ENCODE measurements at regions not wholly inside any gene's neighbourhood (a gene's known extent, or its start where the extent isn't known, plus 50 kb on each side); places are given as distances from the start of the nearest gene placed in this dataset.

DNA sequence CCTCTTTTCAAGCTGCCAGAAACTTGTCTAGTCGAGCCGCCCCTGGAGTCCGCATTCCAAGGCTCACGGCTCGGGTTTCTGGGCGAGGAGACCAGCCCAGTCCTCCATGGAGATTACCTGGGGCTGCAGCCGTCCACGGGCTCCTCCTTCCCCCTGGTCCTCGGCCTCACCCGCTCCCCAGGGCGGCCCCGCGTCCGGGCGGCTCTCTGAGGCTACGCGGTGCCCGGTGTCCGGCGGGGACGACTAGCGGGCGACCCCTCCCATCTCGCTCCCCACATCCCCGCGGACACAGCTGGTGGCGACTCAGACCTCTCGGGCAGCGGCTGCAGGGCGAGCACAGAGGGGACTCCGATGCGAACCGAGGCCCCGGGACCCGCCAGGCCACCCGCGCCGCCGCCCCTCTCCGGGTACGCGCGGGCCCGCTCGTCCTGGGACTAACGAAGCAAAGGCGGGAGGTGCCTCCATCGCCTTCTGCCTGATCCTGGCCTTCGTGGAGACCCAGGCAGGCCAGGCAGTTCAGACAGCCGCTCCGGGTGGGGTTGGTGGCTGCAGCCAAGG, 159.4 kb downstream of the TRAM1L1 start:
- Histone ChIP-seq H3K4me3 (ENCODE audit: low read length) (peak overlapping the region; percentile 69), H3K27ac (ENCODE audit: low read length) (no peak overlapping the region), H3K36me3 (ENCODE audit: control insufficient read depth, low read depth, low read length) (no peaks in the 10 kb centered on the region), H3K9ac (ENCODE audit: low read length) (peak overlapping the region; percentile 36), H3K4me1 (ENCODE audit: control insufficient read depth, low read depth, low read length) (peaks cover 7% of the 10 kb centered on the region), H3K9me3 (ENCODE audit: control insufficient read depth, low read depth, low read length) (no peaks in the 10 kb centered on the region), H3K27me3 (ENCODE audit: control insufficient read depth, insufficient read depth, low read length) (peaks cover 13% of the 10 kb centered on the region)

DNA sequence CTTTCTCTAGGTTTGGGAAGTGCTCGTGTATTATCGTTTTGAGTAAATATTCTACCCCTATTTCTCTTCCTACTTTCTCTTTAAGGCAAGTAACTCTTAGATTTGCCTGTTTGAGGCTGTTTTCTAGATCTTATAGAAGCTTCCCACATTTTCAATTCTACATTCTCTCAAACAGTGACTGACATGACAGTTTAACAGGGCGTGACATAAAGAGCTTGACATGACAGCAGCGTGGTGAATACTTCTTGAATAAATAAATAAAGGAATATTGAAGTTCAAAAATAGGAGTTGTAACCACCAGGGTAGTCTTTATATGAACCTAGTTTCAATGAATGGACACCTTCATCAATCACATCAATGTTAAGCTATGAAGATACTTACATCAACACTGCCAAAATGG, 162.0 kb downstream of the TRAM1L1 start:
- Histone ChIP-seq H3K27ac (ENCODE audit: low read length) (no peak overlapping the region), H3K27me3 (ENCODE audit: control insufficient read depth, insufficient read depth, low read length) (peaks cover 13% of the 10 kb centered on the region), H3K4me1 (ENCODE audit: control insufficient read depth, low read depth, low read length) (peaks cover 7% of the 10 kb centered on the region), H3K9me3 (ENCODE audit: control insufficient read depth, low read depth, low read length) (no peaks in the 10 kb centered on the region), H3K4me3 (ENCODE audit: low read length) (no peak overlapping the region), H3K9ac (ENCODE audit: low read length) (no peak overlapping the region), H3K36me3 (ENCODE audit: control insufficient read depth, low read depth, low read length) (no peaks in the 10 kb centered on the region)

GRCh38 chr4:116913451-116913850, 171.9 kb downstream of the TRAM1L1 start:
- H3K9ac ChIP-seq (ENCODE audit: low read length): no peak overlapping the region
- no peaks in the 10 kb centered on the region for H3K36me3 ChIP-seq (ENCODE audit: control insufficient read depth, low read depth, low read length)
- H3K9me3 ChIP-seq (ENCODE audit: control insufficient read depth, low read depth, low read length): no peaks in the 10 kb centered on the region
- no peak overlapping the region for H3K27ac ChIP-seq (ENCODE audit: low read length)
- H3K4me1 ChIP-seq (ENCODE audit: control insufficient read depth, low read depth, low read length): no peaks in the 10 kb centered on the region
- no peaks in the 10 kb centered on the region for H3K27me3 ChIP-seq (ENCODE audit: control insufficient read depth, insufficient read depth, low read length)
- H3K4me3 ChIP-seq (ENCODE audit: low read length): no peak overlapping the region

- no peak overlapping the region for H3K27ac ChIP-seq (ENCODE audit: low read length)
- H3K9ac ChIP-seq (ENCODE audit: low read length): no peak overlapping the region
- no peaks in the 10 kb centered on the region for H3K27me3 ChIP-seq (ENCODE audit: control insufficient read depth, insufficient read depth, low read length)
- H3K9me3 ChIP-seq (ENCODE audit: control insufficient read depth, low read depth, low read length): no peaks in the 10 kb centered on the region
- no peaks in the 10 kb centered on the region for H3K36me3 ChIP-seq (ENCODE audit: control insufficient read depth, low read depth, low read length)
- no peak overlapping the region for H3K4me3 ChIP-seq (ENCODE audit: low read length)
- H3K4me1 ChIP-seq (ENCODE audit: control insufficient read depth, low read depth, low read length): no peaks in the 10 kb centered on the region
Measured at GRCh38 chr4:116906758-116907157, 178.6 kb downstream of the TRAM1L1 start.

DNA sequence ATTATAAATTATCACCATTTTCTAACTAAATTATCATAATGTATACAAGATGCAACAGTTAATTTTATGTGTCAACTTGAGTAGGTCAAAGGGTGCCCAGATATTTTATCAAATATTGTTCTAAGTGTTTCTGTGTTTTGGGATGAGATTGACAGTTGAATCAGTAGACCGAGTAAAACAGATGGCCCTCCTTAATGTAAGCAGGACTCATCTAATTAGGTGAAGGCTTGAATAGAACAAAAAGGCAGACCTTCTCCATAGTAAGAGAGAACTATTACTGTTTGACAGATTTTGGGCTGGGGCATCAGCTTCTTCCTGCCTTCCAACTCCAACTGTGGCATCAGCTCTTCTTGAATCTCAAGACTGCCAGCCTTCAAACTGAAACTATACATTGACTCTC, 185.8 kb downstream of the TRAM1L1 start:
- no peak overlapping the region for H3K9ac ChIP-seq (ENCODE audit: low read length)
- H3K36me3 ChIP-seq (ENCODE audit: control insufficient read depth, low read depth, low read length): no peaks in the 10 kb centered on the region
- H3K4me3 ChIP-seq (ENCODE audit: low read length): no peak overlapping the region
- H3K27me3 ChIP-seq (ENCODE audit: control insufficient read depth, insufficient read depth, low read length): no peaks in the 10 kb centered on the region
- H3K27ac ChIP-seq (ENCODE audit: low read length): no peak overlapping the region
- no peaks in the 10 kb centered on the region for H3K9me3 ChIP-seq (ENCODE audit: control insufficient read depth, low read depth, low read length)
- H3K4me1 ChIP-seq (ENCODE audit: control insufficient read depth, low read depth, low read length): no peaks in the 10 kb centered on the region

- Histone ChIP-seq H3K27ac (ENCODE audit: low read length) (no peak overlapping the region), H3K27me3 (ENCODE audit: control insufficient read depth, insufficient read depth, low read length) (no peaks in the 10 kb centered on the region), H3K4me1 (ENCODE audit: control insufficient read depth, low read depth, low read length) (no peaks in the 10 kb centered on the region), H3K4me3 (ENCODE audit: low read length) (no peak overlapping the region), H3K9me3 (ENCODE audit: control insufficient read depth, low read depth, low read length) (no peaks in the 10 kb centered on the region), H3K36me3 (ENCODE audit: control insufficient read depth, low read depth, low read length) (no peaks in the 10 kb centered on the region), H3K9ac (ENCODE audit: low read length) (no peak overlapping the region)
Measured at GRCh38 chr4:116885579-116885978, 199.8 kb downstream of the TRAM1L1 start.

DNA sequence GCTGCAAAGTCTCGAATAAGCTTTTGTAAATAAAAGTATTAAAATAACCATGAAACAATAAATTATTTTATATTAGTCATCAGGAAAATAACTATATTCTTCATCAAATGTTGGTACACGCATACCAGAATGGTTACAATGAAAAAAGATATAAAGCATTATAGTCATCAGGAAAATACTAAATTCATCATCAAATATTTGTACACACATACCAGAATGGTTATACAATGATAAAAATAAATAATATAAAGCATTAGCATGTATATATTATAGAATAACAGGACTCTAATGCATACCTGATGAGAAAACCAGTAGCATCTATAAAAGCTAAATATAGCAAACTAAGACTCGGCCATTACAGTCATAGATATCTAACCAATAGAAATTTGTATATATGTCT, 202.9 kb downstream of the TRAM1L1 start:
- Histone ChIP-seq H3K27me3 (ENCODE audit: control insufficient read depth, insufficient read depth, low read length) (no peaks in the 10 kb centered on the region), H3K27ac (ENCODE audit: low read length) (no peak overlapping the region), H3K4me3 (ENCODE audit: low read length) (no peak overlapping the region), H3K9ac (ENCODE audit: low read length) (no peak overlapping the region), H3K4me1 (ENCODE audit: control insufficient read depth, low read depth, low read length) (no peaks in the 10 kb centered on the region), H3K36me3 (ENCODE audit: control insufficient read depth, low read depth, low read length) (no peaks in the 10 kb centered on the region), H3K9me3 (ENCODE audit: control insufficient read depth, low read depth, low read length) (no peaks in the 10 kb centered on the region)

DNA sequence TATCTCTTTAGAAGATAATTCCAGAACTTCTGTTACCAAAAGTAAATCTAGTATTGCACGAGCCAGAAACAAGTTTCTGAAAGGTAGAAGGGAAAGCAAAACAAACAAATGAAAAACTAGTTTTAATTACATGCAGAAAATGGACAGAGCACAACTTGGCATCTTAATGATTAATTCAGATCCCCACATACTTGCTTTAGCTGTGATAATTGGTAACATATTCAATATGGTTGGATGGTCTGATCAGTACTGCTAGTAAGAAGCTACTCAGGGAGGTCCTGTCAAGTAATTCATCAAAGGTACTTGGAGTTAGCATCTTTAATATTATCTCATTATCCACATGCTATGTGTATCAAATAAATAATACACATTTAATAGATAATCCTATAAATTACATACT, 204.3 kb downstream of the TRAM1L1 start:
- no peaks in the 10 kb centered on the region for H3K36me3 ChIP-seq (ENCODE audit: control insufficient read depth, low read depth, low read length)

GRCh38 chr4:116880625-116881024, 204.8 kb downstream of the TRAM1L1 start:
- no peak overlapping the region for H3K9ac ChIP-seq (ENCODE audit: low read length)
- no peaks in the 10 kb centered on the region for H3K27me3 ChIP-seq (ENCODE audit: control insufficient read depth, insufficient read depth, low read length)
- no peak overlapping the region for H3K4me3 ChIP-seq (ENCODE audit: low read length)
- no peaks in the 10 kb centered on the region for H3K36me3 ChIP-seq (ENCODE audit: control insufficient read depth, low read depth, low read length)
- no peak overlapping the region for H3K27ac ChIP-seq (ENCODE audit: low read length)
- no peaks in the 10 kb centered on the region for H3K9me3 ChIP-seq (ENCODE audit: control insufficient read depth, low read depth, low read length)
- H3K4me1 ChIP-seq (ENCODE audit: control insufficient read depth, low read depth, low read length): no peaks in the 10 kb centered on the region

More for the DNA sequence above, 204.3 kb downstream of the TRAM1L1 start:
- Histone ChIP-seq H3K27ac (ENCODE audit: low read length) (no peak overlapping the region), H3K4me3 (ENCODE audit: low read length) (no peak overlapping the region), H3K4me1 (ENCODE audit: control insufficient read depth, low read depth, low read length) (no peaks in the 10 kb centered on the region), H3K9ac (ENCODE audit: low read length) (no peak overlapping the region), H3K9me3 (ENCODE audit: control insufficient read depth, low read depth, low read length) (no peaks in the 10 kb centered on the region), H3K27me3 (ENCODE audit: control insufficient read depth, insufficient read depth, low read length) (no peaks in the 10 kb centered on the region)

DNA sequence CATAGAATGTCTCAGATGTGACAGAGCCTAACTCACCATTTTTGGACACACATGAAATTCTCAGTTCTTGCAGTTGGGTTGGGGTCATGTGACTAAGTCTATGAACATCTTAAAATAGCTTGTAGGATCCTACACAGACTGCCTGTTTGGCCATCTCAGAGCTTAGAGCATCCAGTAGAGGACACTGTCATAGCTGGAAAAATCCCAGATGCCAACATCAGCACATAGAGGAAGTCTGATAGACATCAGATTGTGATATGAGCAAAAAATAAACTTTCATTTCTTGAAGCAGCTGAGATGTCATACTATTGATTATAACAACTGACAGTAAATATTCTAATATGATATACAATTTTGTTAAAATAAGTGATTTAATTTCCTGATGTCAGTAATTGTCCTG, 207.1 kb downstream of the TRAM1L1 start:
- no peak overlapping the region for H3K4me3 ChIP-seq (ENCODE audit: low read length)
- no peak overlapping the region for H3K9ac ChIP-seq (ENCODE audit: low read length)
- H3K36me3 ChIP-seq (ENCODE audit: control insufficient read depth, low read depth, low read length): no peaks in the 10 kb centered on the region
- H3K9me3 ChIP-seq (ENCODE audit: control insufficient read depth, low read depth, low read length): no peaks in the 10 kb centered on the region
- H3K27me3 ChIP-seq (ENCODE audit: control insufficient read depth, insufficient read depth, low read length): no peaks in the 10 kb centered on the region
- H3K4me1 ChIP-seq (ENCODE audit: control insufficient read depth, low read depth, low read length): no peaks in the 10 kb centered on the region
- no peak overlapping the region for H3K27ac ChIP-seq (ENCODE audit: low read length)

DNA sequence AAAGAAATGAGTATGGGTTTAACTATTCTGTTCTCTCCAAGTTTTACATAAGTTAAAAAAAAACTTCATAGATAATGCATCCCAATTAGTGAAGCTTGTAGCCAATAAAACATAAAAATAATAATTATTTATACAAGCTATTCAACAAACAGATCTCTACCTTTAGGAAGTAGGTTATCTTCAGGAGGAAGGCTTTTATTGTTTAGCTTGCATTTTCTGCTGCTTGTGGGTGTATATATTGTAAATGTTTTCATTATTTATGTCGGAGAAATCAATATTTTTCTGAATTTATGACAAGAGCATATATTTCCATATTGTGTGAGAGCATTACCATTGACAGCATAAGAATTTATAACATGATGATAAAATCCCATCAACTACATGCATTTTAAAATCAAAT, 208.3 kb downstream of the TRAM1L1 start:
- Histone ChIP-seq H3K4me1 (ENCODE audit: control insufficient read depth, low read depth, low read length) (no peaks in the 10 kb centered on the region), H3K36me3 (ENCODE audit: control insufficient read depth, low read depth, low read length) (no peaks in the 10 kb centered on the region), H3K9ac (ENCODE audit: low read length) (no peak overlapping the region), H3K4me3 (ENCODE audit: low read length) (no peak overlapping the region), H3K9me3 (ENCODE audit: control insufficient read depth, low read depth, low read length) (no peaks in the 10 kb centered on the region), H3K27ac (ENCODE audit: low read length) (no peak overlapping the region), H3K27me3 (ENCODE audit: control insufficient read depth, insufficient read depth, low read length) (no peaks in the 10 kb centered on the region)

DNA sequence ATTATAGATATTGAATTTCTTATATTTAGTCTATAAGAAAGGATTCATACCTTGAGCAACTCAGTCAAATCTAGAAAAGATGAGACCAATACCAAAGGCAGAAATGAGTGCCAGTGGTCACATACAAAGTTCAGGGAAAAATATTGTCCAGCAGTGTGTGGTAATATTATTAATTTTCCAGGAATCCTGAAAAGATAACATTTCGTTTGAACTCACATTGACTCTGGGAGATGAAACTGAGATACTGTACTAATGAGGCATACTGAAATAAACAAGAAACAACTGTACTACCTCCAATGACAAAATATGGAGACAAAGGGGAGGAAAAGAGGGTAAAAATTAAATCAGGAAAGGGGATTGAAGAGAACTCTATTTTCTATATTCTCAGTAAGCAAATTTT, 212.4 kb downstream of the TRAM1L1 start:
- H3K27ac ChIP-seq (ENCODE audit: low read length): no peak overlapping the region
- H3K9ac ChIP-seq (ENCODE audit: low read length): no peak overlapping the region
- H3K4me1 ChIP-seq (ENCODE audit: control insufficient read depth, low read depth, low read length): no peaks in the 10 kb centered on the region
- no peak overlapping the region for H3K4me3 ChIP-seq (ENCODE audit: low read length)
- no peaks in the 10 kb centered on the region for H3K27me3 ChIP-seq (ENCODE audit: control insufficient read depth, insufficient read depth, low read length)
- no peaks in the 10 kb centered on the region for H3K9me3 ChIP-seq (ENCODE audit: control insufficient read depth, low read depth, low read length)
- H3K36me3 ChIP-seq (ENCODE audit: control insufficient read depth, low read depth, low read length): no peaks in the 10 kb centered on the region

Data from iPS-18a (cell line).